Suprapubic skin (tissue), 4 donors: ENCODE measurements at regions not wholly inside any gene's neighbourhood (a gene's known extent, or its start where the extent isn't known, plus 50 kb on each side); places are given as distances from the start of the nearest gene placed in this dataset.

Source experiments
- DNase-seq, 2 donors: peaks; one replicate each; pipeline ENCODE4 v3.0.0-alpha.2; 2019; ENCODE audit warnings: low spot score in 2 of 2
- H3K27ac ChIP-seq: fragments of 200-600 bp; sonication (generic); one replicate; pipeline ENCODE4 v1.5.1; 2019
- H3K27me3 ChIP-seq: fragments of 200-600 bp; sonication (generic); one replicate; pipeline ENCODE4 v1.5.1; 2019
- H3K36me3 ChIP-seq: fragments of 200-600 bp; sonication (generic); one replicate; pipeline ENCODE4 v1.5.1; 2019
- H3K4me1 ChIP-seq: fragments of 200-600 bp; sonication (generic); one replicate; pipeline ENCODE4 v1.5.1; 2019
- H3K4me3 ChIP-seq: fragments of 200-600 bp; sonication (generic); one replicate; pipeline ENCODE4 v1.5.1; 2019; ENCODE audit warnings: mild to moderate bottlenecking
- H3K9me3 ChIP-seq: fragments of 200-600 bp; sonication (generic); one replicate; pipeline ENCODE4 v1.5.1; 2019
- EP300 ChIP-seq: sonication (generic); formaldehyde crosslinking; IDR thresholded peaks from one replicate; pipeline ENCODE4 v1.6.1; 2017; ENCODE audit warnings: antibody characterized with exemption
- POLR2A ChIP-seq, 2 donors: fragments of 450-650 bp; IDR thresholded peaks; one replicate each; pipeline ENCODE4 v1.6.1; 2017; ENCODE audit warnings: antibody characterized with exemption in 2 of 2, mild to moderate bottlenecking in 2 of 2, moderate library complexity in 2 of 2
- POLR2AphosphoS5 ChIP-seq, 3 donors: sonication (generic); formaldehyde crosslinking; IDR thresholded peaks; one replicate each; pipeline ENCODE4 v1.6.1; 2017; ENCODE audit warnings: antibody characterized with exemption in 3 of 3
- WGBS: methylation state at CpG from one replicate; pipeline ENCODE4 v1.1.5; 2018; 5-methylcytosine and 5-hydroxymethylcytosine counted together
- TF ChIP-seq, protein P1 (sequence below), 2 donors: fragments of 200-600 bp in 1 of 2; fragments of 450-650 bp in 1 of 2; sonication (generic) in 1 of 2; IDR thresholded peaks; one replicate each; pipeline ENCODE4 v1.5.1; 2016 to 2019; ENCODE audit warnings: antibody characterized with exemption in 2 of 2, mild to moderate bottlenecking in 1 of 2, moderate library complexity in 1 of 2

GRCh38 chr12:75756771-75757170 lies 245.4 kb upstream of the KRR1 start:
- no peak overlapping the region for H3K4me3 ChIP-seq
- H3K36me3 ChIP-seq, result no peaks in the 10 kb centered on the region
- no peak overlapping the region for H3K27ac ChIP-seq
- no peaks in the 10 kb centered on the region for H3K27me3 ChIP-seq
- no peaks in the 10 kb centered on the region for H3K4me1 ChIP-seq
- no peak for TF ChIP-seq POLR2AphosphoS5 (IDR thresholded peaks at IDR 0.05)
- TF ChIP-seq, protein P1, sequence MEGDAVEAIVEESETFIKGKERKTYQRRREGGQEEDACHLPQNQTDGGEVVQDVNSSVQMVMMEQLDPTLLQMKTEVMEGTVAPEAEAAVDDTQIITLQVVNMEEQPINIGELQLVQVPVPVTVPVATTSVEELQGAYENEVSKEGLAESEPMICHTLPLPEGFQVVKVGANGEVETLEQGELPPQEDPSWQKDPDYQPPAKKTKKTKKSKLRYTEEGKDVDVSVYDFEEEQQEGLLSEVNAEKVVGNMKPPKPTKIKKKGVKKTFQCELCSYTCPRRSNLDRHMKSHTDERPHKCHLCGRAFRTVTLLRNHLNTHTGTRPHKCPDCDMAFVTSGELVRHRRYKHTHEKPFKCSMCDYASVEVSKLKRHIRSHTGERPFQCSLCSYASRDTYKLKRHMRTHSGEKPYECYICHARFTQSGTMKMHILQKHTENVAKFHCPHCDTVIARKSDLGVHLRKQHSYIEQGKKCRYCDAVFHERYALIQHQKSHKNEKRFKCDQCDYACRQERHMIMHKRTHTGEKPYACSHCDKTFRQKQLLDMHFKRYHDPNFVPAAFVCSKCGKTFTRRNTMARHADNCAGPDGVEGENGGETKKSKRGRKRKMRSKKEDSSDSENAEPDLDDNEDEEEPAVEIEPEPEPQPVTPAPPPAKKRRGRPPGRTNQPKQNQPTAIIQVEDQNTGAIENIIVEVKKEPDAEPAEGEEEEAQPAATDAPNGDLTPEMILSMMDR (IDR thresholded peaks at IDR 0.05), result no peak
- TF ChIP-seq POLR2A (IDR thresholded peaks at IDR 0.05), result no peak
- no peak for TF ChIP-seq EP300
- 93% methylated on average over 3 of the region's 3 CpGs for WGBS
- no peak for DNase-seq
- no peaks in the 10 kb centered on the region for H3K9me3 ChIP-seq

DNA sequence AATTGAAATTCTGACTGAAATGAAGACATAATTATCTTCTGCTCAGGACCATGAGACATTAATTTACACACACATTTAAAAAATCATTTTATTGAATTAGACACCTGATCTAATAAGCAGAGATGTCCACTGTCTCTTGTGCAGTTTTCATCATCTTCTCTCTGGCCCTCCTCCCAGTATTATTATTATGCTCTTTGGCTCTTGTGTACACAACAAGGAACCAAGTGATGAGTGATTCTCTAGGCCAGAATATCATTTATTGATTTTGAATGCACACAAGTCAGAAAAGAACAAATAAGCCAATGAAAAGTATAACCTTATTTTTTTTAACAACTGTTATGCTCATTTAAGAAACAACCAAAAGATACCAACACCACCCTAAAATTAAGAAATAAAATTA lies 244.7 kb upstream of the KRR1 start:
- no peak for DNase-seq
- H3K4me3 ChIP-seq, result no peak overlapping the region
- no peaks in the 10 kb centered on the region for H3K9me3 ChIP-seq
- H3K36me3 ChIP-seq, result no peaks in the 10 kb centered on the region
- H3K27me3 ChIP-seq, result no peaks in the 10 kb centered on the region
- no peak overlapping the region for H3K27ac ChIP-seq
- H3K4me1 ChIP-seq, result no peaks in the 10 kb centered on the region
- TF ChIP-seq POLR2A (IDR thresholded peaks at IDR 0.05) (no peak), POLR2AphosphoS5 (IDR thresholded peaks at IDR 0.05) (no peak), EP300 (no peak)
- TF ChIP-seq, protein P1 (IDR thresholded peaks at IDR 0.05), result no peak

DNA sequence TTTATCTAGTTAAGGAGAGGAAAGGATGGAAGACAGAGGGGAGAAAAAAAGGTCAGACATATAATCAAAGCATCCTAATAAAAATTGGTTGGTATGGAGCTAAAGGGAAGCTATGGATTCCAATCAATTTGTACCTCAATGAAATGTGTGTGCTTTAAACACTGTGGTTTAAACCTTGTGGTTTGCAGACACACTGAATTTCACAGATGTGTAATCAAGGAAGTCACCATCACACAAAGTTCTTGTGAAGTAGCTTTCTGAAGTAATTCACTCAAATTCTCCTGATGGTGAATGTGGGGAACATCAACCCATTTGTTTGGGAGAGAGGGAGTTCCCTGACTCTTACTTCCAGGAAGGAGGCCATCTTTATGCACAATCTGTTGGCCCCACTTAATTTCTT lies 243.3 kb upstream of the KRR1 start:
- no peaks in the 10 kb centered on the region for H3K4me1 ChIP-seq
- DNase-seq, result no peak
- H3K27ac ChIP-seq, result no peak overlapping the region
- no peaks in the 10 kb centered on the region for H3K27me3 ChIP-seq
- TF ChIP-seq, protein P1 (IDR thresholded peaks at IDR 0.05), result no peak
- TF ChIP-seq POLR2A (IDR thresholded peaks at IDR 0.05) (no peak), EP300 (no peak), POLR2AphosphoS5 (IDR thresholded peaks at IDR 0.05) (no peak)
- H3K9me3 ChIP-seq, result no peaks in the 10 kb centered on the region
- H3K4me3 ChIP-seq, result no peak overlapping the region
- no peaks in the 10 kb centered on the region for H3K36me3 ChIP-seq

GRCh38 chr12:75754141-75754540 lies 242.7 kb upstream of the KRR1 start:
- no peaks in the 10 kb centered on the region for H3K9me3 ChIP-seq
- DNase-seq, result no peak
- H3K27ac ChIP-seq, result no peak overlapping the region
- H3K36me3 ChIP-seq, result no peaks in the 10 kb centered on the region
- H3K27me3 ChIP-seq, result no peaks in the 10 kb centered on the region
- no peak for TF ChIP-seq POLR2AphosphoS5 (IDR thresholded peaks at IDR 0.05)
- TF ChIP-seq, protein P1 (IDR thresholded peaks at IDR 0.05), result no peak
- no peak for TF ChIP-seq EP300
- TF ChIP-seq POLR2A (IDR thresholded peaks at IDR 0.05), result no peak
- WGBS, result 94% methylated on average over 1 of the region's 1 CpG
- no peaks in the 10 kb centered on the region for H3K4me1 ChIP-seq
- no peak overlapping the region for H3K4me3 ChIP-seq

DNA sequence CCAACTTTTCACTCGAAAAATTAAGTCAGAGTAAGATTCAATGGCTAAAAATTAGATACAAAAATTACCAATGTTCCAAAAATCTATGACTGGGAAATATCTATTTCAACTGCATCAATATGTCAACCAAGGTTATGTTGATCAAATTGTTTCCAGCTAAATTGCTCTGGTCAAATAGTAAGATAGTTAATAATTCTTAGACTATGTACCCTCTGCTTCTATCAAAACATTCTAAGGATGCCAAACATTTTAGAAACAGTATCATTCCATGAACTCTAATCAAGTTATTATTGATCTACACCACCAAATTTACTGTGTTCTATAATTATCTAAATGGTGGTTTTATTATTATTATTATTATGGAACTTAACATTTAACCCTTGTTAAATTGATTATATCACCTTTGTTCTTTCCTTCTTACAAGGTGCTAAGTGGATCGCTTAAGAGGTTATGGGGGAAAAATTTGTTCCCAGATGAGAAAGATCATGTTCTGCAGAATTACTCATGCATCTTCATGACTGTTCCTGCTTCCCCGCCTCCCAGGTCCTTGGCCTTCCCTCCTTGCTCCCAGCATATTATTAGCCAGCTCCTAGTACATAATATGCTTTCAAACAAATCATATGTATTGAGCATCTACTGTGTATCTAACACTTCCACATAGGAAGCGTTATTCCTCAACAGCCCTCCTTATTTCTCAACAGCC lies 240.5 kb upstream of the KRR1 start:
- no peaks in the 10 kb centered on the region for H3K4me1 ChIP-seq
- DNase-seq, result no peak
- TF ChIP-seq POLR2AphosphoS5 (IDR thresholded peaks at IDR 0.05), result no peak
- no peak for TF ChIP-seq POLR2A (IDR thresholded peaks at IDR 0.05)
- TF ChIP-seq, protein P1 (IDR thresholded peaks at IDR 0.05), result no peak
- no peak for TF ChIP-seq EP300
- WGBS, result 92% methylated on average over 4 of the region's 4 CpGs
- H3K27me3 ChIP-seq, result no peaks in the 10 kb centered on the region
- no peaks in the 10 kb centered on the region for H3K9me3 ChIP-seq
- H3K4me3 ChIP-seq, result no peak overlapping the region
- no peak overlapping the region for H3K27ac ChIP-seq
- H3K36me3 ChIP-seq, result no peaks in the 10 kb centered on the region
